BE2C (cell line): ENCODE measurements at regions not wholly inside any gene's neighbourhood (a gene's known extent, or its start where the extent isn't known, plus 50 kb on each side); places are given as distances from the start of the nearest gene placed in this dataset.

Experiments
- DNase-seq: peaks from one replicate; pipeline ENCODE4 v3.0.0-alpha.2; 2020
- H3K27me3 ChIP-seq: fragments of 250-450 bp; sonication (Bioruptor Pico); 2 replicates; pipeline ENCODE4 v1.5.1; 2020; ENCODE audit warnings: mild to moderate bottlenecking
- H3K36me3 ChIP-seq: fragments of 250-450 bp; sonication (Bioruptor Pico); 2 replicates; pipeline ENCODE4 v1.5.1; 2020; ENCODE audit warnings: mild to moderate bottlenecking
- H3K4me1 ChIP-seq: fragments of 250-450 bp; sonication (Bioruptor Pico); 2 replicates; pipeline ENCODE4 v1.5.1; 2020
- H3K4me3 ChIP-seq: 2 replicates; pipeline ENCODE4 v1.5.1; 2011; ENCODE audit warnings: low read depth, low read length
- H3K9me3 ChIP-seq: fragments of 250-450 bp; sonication (Bioruptor Pico); 2 replicates; pipeline ENCODE4 v1.5.1; 2020
- TF ChIP-seq, protein P1 (sequence below): IDR thresholded peaks from 2 replicates; pipeline ENCODE4 v1.5.1; 2012; ENCODE audit warnings: mild to moderate bottlenecking, low read depth, low read length

DNA sequence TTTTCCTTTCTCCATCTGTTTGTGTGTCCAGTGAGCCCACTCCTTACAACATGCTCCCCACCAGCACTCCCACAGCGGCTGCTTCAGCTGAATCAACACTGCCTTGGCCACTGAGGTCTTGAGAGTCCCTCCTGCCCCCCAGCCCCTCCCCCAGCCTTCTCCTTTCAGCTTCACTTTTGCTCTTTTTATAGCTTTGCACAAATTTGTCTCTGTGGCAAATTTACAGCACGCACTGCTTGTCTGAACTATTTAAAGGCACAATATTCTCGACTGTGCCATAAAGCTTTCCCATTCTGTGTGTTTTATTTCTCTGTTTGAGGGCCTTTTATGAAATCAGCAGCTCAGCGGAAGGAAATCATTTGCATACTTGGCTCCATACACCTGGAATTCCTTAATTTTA, 579.3 kb downstream of the TOX3 start:
- DNase-seq, result no peak
- TF ChIP-seq, protein P1, sequence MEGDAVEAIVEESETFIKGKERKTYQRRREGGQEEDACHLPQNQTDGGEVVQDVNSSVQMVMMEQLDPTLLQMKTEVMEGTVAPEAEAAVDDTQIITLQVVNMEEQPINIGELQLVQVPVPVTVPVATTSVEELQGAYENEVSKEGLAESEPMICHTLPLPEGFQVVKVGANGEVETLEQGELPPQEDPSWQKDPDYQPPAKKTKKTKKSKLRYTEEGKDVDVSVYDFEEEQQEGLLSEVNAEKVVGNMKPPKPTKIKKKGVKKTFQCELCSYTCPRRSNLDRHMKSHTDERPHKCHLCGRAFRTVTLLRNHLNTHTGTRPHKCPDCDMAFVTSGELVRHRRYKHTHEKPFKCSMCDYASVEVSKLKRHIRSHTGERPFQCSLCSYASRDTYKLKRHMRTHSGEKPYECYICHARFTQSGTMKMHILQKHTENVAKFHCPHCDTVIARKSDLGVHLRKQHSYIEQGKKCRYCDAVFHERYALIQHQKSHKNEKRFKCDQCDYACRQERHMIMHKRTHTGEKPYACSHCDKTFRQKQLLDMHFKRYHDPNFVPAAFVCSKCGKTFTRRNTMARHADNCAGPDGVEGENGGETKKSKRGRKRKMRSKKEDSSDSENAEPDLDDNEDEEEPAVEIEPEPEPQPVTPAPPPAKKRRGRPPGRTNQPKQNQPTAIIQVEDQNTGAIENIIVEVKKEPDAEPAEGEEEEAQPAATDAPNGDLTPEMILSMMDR, result no peak
- peaks cover 4% of the 10 kb centered on the region; the same call in 1 of the 2 replicates for H3K4me1 ChIP-seq
- H3K36me3 ChIP-seq, result no peaks in the 10 kb centered on the region
- H3K4me3 ChIP-seq, result no peak overlapping the region
- H3K27me3 ChIP-seq, result no peaks in the 10 kb centered on the region
- H3K9me3 ChIP-seq, result no peaks in the 10 kb centered on the region

DNA sequence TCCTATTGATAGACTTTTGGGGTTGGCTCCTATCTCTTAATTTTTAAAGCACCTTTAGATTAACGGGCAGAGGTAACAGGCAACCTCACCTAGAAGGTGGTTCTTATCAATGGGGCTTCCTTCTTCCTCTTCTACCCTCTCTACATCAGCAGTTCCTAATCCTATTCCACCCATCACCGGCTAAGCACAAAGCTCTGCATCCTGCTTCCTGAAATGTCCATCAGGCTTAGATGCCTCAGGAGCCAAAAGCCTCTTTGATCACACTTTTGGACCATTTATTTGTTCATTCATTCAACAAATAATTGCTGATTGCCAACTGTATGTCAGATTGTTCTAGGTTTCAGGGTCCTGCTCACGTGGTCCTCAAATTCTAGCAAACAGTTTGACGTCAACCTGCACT, 586.0 kb downstream of the TOX3 start:
- no peaks in the 10 kb centered on the region for H3K27me3 ChIP-seq
- no peak for DNase-seq
- peaks cover 13% of the 10 kb centered on the region for H3K4me1 ChIP-seq
- TF ChIP-seq, protein P1, result no peak
- H3K9me3 ChIP-seq, result no peaks in the 10 kb centered on the region
- no peak overlapping the region for H3K4me3 ChIP-seq
- H3K36me3 ChIP-seq, result no peaks in the 10 kb centered on the region

DNA sequence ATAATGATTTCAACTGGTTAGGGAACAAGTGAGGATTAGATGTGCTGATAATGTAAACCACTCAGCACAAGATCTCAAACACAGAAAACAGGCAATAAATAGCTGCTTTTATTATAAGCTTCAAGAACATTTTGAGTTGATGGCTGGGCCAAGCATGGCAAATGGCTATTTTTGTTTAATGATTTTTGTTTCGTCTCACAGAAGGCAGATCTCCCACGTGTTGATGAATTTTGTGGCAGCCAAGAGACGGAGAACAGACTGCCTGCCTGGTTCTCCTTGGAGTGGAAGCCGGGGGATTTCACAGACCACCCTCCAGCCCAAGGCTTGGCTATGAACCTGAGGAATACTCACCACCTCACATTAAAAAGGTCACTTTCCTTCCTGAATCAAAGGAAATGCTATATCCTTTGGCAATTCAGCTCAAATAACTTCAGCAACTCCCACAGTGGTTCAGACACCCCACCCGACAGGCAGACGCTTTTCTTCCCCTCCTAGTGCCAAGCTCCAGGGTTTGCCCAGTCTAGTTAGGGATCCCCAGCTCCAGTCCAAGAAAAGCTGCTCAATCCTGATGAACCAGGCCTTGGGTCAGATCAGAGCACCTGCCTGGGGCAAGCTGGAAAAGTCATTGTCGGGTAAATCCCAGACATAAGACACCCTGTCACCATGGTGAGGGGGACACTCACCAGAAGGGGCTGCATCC, 593.5 kb downstream of the TOX3 start:
- no peak overlapping the region for H3K4me3 ChIP-seq
- TF ChIP-seq, protein P1, result no peak

DNA sequence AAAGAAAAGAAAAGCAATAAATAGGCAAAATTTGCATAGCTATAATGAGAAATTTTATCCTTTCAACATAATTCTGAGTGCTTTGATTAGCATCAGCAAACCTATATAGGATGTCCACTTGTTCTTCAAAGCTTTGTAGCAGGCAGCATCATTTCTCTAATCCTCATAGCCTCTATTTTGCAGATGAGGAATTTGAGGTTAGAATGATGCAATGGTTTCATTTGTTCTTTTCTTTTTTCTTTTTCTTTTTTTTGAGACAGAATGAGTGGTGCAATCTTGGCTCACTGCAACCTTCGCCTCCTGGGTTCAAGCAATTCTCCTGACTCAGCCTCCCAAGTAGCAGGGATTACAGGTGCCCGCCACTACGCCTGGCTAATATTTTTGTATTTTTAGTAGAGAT, 594.4 kb downstream of the TOX3 start:
- TF ChIP-seq, protein P1, result no peak

More for the DNA sequence above, 593.5 kb downstream of the TOX3 start:
- peaks cover 43% of the 10 kb centered on the region for H3K4me1 ChIP-seq
- no peaks in the 10 kb centered on the region for H3K9me3 ChIP-seq
- no peaks in the 10 kb centered on the region for H3K27me3 ChIP-seq
- no peak for DNase-seq
- no peaks in the 10 kb centered on the region for H3K36me3 ChIP-seq

DNA sequence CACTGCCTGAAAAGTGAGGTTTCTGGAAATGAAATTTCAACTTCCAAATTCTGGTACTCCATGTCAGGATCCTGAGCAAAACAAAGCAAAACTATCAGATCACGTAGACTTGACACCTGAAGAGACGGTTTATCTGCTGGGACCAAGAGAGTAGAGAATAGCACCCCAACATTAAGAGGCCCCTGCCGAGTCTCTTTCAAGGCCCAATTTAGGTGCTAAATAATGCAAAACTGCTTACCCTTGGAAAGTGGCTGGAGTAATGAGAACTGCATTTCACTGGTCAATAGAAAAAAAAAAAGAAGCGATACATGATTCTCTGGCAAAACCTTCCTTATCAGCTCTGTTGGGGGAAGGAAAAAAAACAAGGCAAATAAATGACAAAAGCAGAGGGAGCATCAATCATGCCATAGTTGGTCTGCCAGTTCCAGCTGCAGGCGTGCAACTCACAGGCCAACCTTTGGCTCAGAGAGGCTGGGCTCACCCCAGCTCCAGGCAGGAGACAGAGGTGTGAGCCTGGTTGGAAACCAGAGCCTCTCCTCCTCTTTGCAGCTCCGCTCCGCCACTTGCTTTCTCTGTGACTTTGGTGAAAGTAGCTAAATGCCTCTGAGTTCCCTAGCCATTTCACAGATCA, 595.2 kb downstream of the TOX3 start:
- Histone ChIP-seq H3K4me1 (peaks cover 46% of the 10 kb centered on the region), H3K36me3 (no peaks in the 10 kb centered on the region), H3K4me3 (no peak overlapping the region), H3K9me3 (no peaks in the 10 kb centered on the region), H3K27me3 (no peaks in the 10 kb centered on the region)
- TF ChIP-seq, protein P1, result no peak
- peak; percentile 85 for DNase-seq

More for the DNA sequence above, 594.4 kb downstream of the TOX3 start:
- Histone ChIP-seq H3K27me3 (no peaks in the 10 kb centered on the region), H3K4me3 (no peak overlapping the region), H3K36me3 (no peaks in the 10 kb centered on the region), H3K9me3 (no peaks in the 10 kb centered on the region), H3K4me1 (peaks cover 46% of the 10 kb centered on the region)
- DNase-seq, result no peak
